Fibroblast of pulmonary artery (primary cell): ENCODE measurements at regions not wholly inside any gene's neighbourhood (a gene's known extent, or its start where the extent isn't known, plus 50 kb on each side); places are given as distances from the start of the nearest gene placed in this dataset.

Experiments
- DNase-seq: peaks from one replicate; pipeline ENCODE4 v3.0.0-alpha.2; 2010; ENCODE audit warnings: low read depth
- H3K4me3 ChIP-seq: replicated peaks from 2 replicates; pipeline ENCODE4 v1.5.1; 2011; ENCODE audit warnings: low read depth, mild to moderate bottlenecking, control low read depth, low read length, moderate library complexity
- TF ChIP-seq, protein P1 (sequence below): IDR thresholded peaks from 2 replicates; pipeline ENCODE4 v1.5.1; 2011; ENCODE audit warnings: mild to moderate bottlenecking, control low read depth, low read length, inconsistent platforms; ENCODE audit errors: missing control alignments

DNA sequence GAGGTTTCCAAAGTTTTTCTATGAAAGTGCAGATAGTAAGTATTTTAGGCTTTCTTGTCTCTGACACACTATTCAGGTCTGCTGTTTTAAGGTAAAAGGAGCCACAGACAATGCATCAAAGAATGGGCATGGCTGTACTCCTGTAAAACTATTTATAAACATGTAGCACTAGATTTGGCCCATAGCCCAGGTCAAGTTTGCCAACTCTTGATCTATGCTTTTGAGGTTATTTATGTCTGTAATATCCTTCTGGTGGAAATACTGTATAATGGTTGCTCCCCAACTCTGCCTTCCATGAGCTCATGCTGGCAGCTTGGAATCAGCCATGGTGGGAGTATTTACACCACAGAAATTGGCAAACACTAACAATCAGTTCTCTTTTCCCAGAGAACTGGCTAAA lies 244.6 kb downstream of the BUB3 start:
- TF ChIP-seq, protein P1, sequence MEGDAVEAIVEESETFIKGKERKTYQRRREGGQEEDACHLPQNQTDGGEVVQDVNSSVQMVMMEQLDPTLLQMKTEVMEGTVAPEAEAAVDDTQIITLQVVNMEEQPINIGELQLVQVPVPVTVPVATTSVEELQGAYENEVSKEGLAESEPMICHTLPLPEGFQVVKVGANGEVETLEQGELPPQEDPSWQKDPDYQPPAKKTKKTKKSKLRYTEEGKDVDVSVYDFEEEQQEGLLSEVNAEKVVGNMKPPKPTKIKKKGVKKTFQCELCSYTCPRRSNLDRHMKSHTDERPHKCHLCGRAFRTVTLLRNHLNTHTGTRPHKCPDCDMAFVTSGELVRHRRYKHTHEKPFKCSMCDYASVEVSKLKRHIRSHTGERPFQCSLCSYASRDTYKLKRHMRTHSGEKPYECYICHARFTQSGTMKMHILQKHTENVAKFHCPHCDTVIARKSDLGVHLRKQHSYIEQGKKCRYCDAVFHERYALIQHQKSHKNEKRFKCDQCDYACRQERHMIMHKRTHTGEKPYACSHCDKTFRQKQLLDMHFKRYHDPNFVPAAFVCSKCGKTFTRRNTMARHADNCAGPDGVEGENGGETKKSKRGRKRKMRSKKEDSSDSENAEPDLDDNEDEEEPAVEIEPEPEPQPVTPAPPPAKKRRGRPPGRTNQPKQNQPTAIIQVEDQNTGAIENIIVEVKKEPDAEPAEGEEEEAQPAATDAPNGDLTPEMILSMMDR: no peak
- no peak for DNase-seq
- no peak overlapping the region for H3K4me3 ChIP-seq

DNA sequence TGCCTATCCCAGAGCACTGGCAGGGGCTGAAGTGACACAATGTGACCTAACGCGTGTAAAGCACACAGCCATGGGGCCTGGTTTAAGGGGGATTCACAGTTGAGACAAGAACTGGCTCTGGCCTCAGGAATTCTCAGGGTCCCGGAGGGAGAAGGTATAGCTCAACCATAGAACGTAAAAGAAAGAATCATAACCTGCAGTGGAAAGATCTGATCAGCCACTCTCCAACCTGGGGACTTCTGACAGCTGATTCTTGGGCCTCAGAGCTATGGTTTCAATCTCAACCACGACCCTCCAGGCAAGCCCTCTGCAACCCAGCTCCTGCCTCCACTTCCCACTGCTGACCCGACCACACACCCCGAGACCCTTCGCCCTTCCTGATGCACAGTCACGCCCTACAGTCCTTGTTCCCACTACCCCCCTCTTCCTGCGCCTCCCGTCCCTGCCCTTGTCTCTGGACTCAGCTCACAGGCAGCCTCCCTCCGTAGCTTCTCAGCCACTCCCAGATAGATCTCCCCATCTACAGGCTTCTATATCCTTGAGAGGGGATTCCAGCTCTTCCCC lies 245.2 kb downstream of the BUB3 start:
- H3K4me3 ChIP-seq: no peak overlapping the region
- TF ChIP-seq, protein P1: no peak
- no peak for DNase-seq

DNA sequence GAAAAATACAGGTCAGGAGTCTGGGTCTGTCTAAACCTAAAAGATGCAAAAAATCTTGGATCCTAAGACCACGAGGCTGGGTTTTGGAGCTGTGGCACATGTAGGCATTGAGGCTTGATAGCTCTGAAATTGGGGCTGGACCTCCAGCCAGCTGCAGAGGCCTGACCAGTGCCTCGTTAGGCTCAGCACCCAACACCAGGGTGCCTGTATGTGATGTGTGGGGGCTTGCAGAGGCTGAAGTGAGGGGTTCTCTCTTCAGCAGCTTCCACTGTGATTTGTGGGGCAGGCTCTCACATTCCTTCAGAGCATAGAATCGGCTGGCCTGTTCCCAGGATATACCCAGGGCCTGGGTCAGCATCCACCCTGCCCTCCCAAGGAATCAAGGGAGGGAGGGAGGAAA lies 247.8 kb downstream of the BUB3 start:
- TF ChIP-seq, protein P1: no peak
- no peak for DNase-seq
- H3K4me3 ChIP-seq: no peak overlapping the region

DNA sequence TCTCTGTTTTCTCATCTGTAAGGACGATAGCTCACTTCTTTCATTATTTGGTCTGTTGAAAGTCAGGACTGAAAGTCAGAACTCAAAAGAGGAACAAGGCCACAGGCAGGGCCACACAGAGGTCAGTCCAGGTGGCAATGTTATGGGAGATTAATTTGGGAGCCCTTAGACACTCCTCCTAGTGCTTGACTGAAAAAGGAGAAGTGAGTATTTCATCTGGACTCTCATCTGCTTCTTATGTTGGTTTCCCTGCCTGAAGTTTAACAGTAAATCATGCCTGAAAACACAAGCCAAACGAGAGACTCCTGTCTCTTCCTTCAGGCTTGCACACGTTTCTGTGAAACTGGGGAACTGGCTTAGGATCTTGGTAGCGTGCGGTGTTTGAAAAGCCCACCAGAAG lies 248.5 kb downstream of the BUB3 start:
- DNase-seq: no peak
- TF ChIP-seq, protein P1: no peak
- H3K4me3 ChIP-seq: no peak overlapping the region

DNA sequence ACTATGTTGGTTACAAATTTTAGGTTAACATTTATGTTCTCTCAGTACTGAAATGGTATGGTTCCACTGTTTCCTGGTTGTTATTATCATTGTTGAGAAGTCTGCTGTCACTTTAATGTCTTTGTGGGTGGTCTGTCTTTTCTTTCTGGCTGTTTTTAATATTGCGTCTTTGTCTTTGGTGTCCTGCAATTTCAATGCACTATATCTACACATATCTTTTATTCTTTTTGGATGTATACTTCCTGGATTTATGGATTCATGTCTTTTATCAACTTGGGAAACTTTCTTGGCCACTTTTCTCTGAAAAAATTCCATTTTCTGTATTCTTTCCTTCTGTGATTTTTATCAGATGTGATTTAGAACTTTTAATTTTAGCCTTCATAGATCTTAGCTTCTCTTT lies 250.2 kb downstream of the BUB3 start:
- DNase-seq: no peak
- TF ChIP-seq, protein P1: no peak

DNA sequence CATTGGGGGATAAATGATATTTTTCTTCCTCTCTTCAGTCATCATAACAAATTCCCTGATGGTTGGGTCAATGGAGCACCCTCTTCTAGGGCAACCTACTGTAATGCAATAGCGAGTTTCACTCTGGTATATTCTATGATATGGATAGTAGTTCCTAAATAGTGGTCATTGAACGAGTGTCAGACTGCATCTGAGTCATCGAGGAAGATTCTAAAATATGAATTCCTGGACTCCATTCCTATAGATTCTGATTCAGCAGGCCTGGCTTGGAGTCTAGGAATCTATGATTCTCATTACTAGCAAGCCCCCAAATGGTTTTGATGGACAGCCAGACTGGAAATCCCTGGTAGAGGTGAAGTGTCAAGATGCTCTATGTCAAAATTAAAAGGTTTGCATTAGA lies 254.5 kb downstream of the BUB3 start:
- no peak overlapping the region for H3K4me3 ChIP-seq
- TF ChIP-seq, protein P1: no peak
- no peak for DNase-seq

More for the DNA sequence above, 250.2 kb downstream of the BUB3 start:
- no peak overlapping the region for H3K4me3 ChIP-seq

DNA sequence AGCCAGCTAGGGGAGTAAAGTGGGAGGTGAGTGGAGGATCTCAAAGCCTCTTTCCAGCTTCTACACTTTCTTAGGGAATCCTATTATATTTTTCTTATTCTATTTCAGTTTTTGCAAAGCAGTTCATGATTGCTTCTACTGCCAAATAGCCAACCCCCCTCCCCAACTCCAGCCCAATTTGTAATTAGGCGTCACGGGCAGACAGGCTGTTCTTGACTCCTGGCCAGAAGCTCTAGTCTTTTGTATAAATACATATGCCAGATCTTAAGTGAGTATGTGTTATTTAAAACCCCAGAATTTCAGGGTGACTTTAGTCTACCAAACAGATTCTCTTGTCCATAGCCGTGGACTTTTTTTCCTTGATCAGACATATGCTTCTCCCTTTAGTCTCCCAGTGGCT lies 255.2 kb downstream of the BUB3 start:
- DNase-seq: no peak
- no peak overlapping the region for H3K4me3 ChIP-seq
- TF ChIP-seq, protein P1: no peak
